ENCODE measurements at regions not wholly inside any gene's neighbourhood (a gene's known extent, or its start where the extent isn't known, plus 50 kb on each side); places are given as distances from the start of the nearest gene placed in this dataset.
A peak's percentile ranks its signal among the peaks of the same experiment; 100 is the strongest.

DNA sequence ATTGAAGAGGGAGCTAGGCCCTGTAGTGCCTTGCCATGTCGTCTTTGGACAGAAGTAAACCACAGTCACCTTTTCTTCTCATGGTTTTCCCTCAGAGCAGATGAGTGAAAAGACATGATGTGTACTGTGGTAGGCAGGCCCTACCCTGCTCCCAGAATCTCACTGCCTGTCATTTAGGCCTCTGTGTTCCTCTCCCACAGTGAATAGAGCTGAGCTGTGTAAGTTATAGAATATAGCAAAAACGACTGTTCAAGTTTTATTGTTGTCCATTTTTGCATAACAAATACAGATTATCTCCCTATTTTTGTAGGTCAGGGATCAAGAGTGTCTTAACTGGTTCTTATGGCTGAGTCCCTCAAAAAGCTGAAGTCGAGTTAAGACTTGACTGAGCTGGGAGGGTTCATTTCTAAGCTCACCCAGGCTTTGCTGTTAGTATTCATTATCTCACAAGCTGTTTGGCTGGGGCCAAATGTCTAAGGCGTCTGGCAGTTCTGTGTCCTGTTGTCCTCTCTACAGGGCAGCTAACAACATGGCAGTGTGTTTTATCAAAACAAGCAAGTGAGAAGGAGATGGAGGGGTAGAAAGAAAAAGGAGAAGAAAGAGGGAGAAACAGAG, 780.9 kb upstream of the POM121L12 start:
- Histone ChIP-seq H3K36me3 (no peaks in the 10 kb centered on the region), H3K4me3 (no peak overlapping the region), H3K9ac (no peak overlapping the region), H4K20me1 (ENCODE audit: low read depth) (no peaks in the 10 kb centered on the region), H3K4me2 (no peak overlapping the region), H3K27me3 (no peaks in the 10 kb centered on the region), H3K4me1 (no peaks in the 10 kb centered on the region), H3K27ac (no peak overlapping the region), H2AFZ (replicated peaks) (peak overlapping the region; percentile 18), H3K9me3 (ENCODE audit: low read depth) (no peaks in the 10 kb centered on the region), H3F3A (ENCODE audit: low read depth) (no peaks in the 10 kb centered on the region), H3K79me2 (ENCODE audit: low read depth) (no peaks in the 10 kb centered on the region)
- H3K36me3 Mint-ChIP-seq, result no peaks in the 10 kb centered on the region
- TF ChIP-seq, protein P1, sequence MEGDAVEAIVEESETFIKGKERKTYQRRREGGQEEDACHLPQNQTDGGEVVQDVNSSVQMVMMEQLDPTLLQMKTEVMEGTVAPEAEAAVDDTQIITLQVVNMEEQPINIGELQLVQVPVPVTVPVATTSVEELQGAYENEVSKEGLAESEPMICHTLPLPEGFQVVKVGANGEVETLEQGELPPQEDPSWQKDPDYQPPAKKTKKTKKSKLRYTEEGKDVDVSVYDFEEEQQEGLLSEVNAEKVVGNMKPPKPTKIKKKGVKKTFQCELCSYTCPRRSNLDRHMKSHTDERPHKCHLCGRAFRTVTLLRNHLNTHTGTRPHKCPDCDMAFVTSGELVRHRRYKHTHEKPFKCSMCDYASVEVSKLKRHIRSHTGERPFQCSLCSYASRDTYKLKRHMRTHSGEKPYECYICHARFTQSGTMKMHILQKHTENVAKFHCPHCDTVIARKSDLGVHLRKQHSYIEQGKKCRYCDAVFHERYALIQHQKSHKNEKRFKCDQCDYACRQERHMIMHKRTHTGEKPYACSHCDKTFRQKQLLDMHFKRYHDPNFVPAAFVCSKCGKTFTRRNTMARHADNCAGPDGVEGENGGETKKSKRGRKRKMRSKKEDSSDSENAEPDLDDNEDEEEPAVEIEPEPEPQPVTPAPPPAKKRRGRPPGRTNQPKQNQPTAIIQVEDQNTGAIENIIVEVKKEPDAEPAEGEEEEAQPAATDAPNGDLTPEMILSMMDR (IDR thresholded peaks at IDR 0.05), result no peak
- no peak for TF ChIP-seq EZH2 (IDR thresholded peaks at IDR 0.05)
- DNase-seq (ENCODE audit: low spot score), result no peak
- H3K4me1 Mint-ChIP-seq, result peaks cover 11% of the 10 kb centered on the region
- peaks cover 2% of the 10 kb centered on the region for H3K27me3 Mint-ChIP-seq (ENCODE audit: insufficient read depth, low read depth)
- H3K9me3 Mint-ChIP-seq, result peaks cover 10% of the 10 kb centered on the region
- H3K27ac Mint-ChIP-seq, result peak overlapping the region; percentile 61
- H3K4me3 Mint-ChIP-seq, result peak overlapping the region; percentile 56

- TF ChIP-seq EZH2phosphoT487 (IDR thresholded peaks at IDR 0.05) (no peak), EZH2 (IDR thresholded peaks at IDR 0.05) (no peak)
- TF ChIP-seq, protein P1 (IDR thresholded peaks at IDR 0.05), result no peak
- Mint-ChIP-seq H3K27me3 (ENCODE audit: insufficient read depth, low read depth) (peaks cover 2% of the 10 kb centered on the region), H3K4me3 (no peak overlapping the region), H3K4me1 (peaks cover 11% of the 10 kb centered on the region), H3K36me3 (no peaks in the 10 kb centered on the region), H3K27ac (peak overlapping the region; percentile 61), H3K9me3 (peaks cover 10% of the 10 kb centered on the region)
- no peaks in the 10 kb centered on the region for H3K36me3 ChIP-seq
- H3K9me3 ChIP-seq (ENCODE audit: low read depth), result no peaks in the 10 kb centered on the region
- no peaks in the 10 kb centered on the region for H3F3A ChIP-seq (ENCODE audit: low read depth)
- peak overlapping the region; percentile 18 for H2AFZ ChIP-seq (replicated peaks)
- H3K79me2 ChIP-seq (ENCODE audit: low read depth), result no peaks in the 10 kb centered on the region
- H3K4me1 ChIP-seq, result no peaks in the 10 kb centered on the region
- H3K9ac ChIP-seq, result no peak overlapping the region
- H4K20me1 ChIP-seq (ENCODE audit: low read depth), result no peaks in the 10 kb centered on the region
- no peak for DNase-seq (ENCODE audit: low spot score)
- no peak overlapping the region for H3K4me2 ChIP-seq
- no peak overlapping the region for H3K27ac ChIP-seq
- H3K27me3 ChIP-seq, result no peaks in the 10 kb centered on the region
- H3K4me3 ChIP-seq, result no peak overlapping the region
Measured at GRCh38 chr7:52253953-52254352, 781.5 kb upstream of the POM121L12 start.

GRCh38 chr7:52249741-52250140, 785.7 kb upstream of the POM121L12 start:
- no peak overlapping the region for H3K4me3 Mint-ChIP-seq
- H4K20me1 ChIP-seq (ENCODE audit: low read depth), result no peaks in the 10 kb centered on the region
- peaks cover 13% of the 10 kb centered on the region for H3K4me1 Mint-ChIP-seq
- H3K9me3 ChIP-seq (ENCODE audit: low read depth), result no peaks in the 10 kb centered on the region
- H3K27me3 Mint-ChIP-seq (ENCODE audit: insufficient read depth, low read depth), result peaks cover 2% of the 10 kb centered on the region
- H3K79me2 ChIP-seq (ENCODE audit: low read depth), result no peaks in the 10 kb centered on the region
- no peak overlapping the region for H2AFZ ChIP-seq (replicated peaks)
- no peak overlapping the region for H3K9ac ChIP-seq
- no peak overlapping the region for H3K27ac Mint-ChIP-seq
- no peaks in the 10 kb centered on the region for H3K27me3 ChIP-seq
- H3K4me3 ChIP-seq, result no peak overlapping the region
- DNase-seq (ENCODE audit: low spot score), result no peak
- no peak overlapping the region for H3K27ac ChIP-seq
- no peaks in the 10 kb centered on the region for H3K36me3 ChIP-seq
- no peaks in the 10 kb centered on the region for H3K36me3 Mint-ChIP-seq
- H3F3A ChIP-seq (ENCODE audit: low read depth), result no peaks in the 10 kb centered on the region
- no peak overlapping the region for H3K4me2 ChIP-seq
- no peak for TF ChIP-seq EZH2 (IDR thresholded peaks at IDR 0.05)
- peaks cover 10% of the 10 kb centered on the region for H3K9me3 Mint-ChIP-seq
- no peaks in the 10 kb centered on the region for H3K4me1 ChIP-seq

DNA sequence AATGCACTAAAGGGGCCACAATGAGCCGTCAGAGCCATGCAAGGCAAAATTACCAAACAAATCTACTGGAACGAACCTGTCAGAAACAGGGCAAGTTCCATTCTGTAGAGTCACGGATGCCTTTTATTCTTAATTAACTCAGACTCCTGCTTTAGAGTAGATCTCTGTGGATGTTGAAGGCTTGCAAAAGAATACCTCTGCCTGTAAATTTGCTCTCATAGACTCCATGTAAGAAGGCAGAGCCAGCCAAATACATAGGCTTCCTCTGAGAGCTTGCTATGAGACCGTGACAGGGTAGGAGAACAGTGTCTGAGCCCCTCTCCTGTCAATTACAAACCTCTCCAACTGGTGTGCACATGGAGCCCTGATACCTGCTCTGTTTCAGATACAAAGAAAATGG, 787.9 kb upstream of the POM121L12 start:
- Histone ChIP-seq H3K27ac (no peak overlapping the region), H3K27me3 (no peaks in the 10 kb centered on the region), H3K79me2 (ENCODE audit: low read depth) (no peaks in the 10 kb centered on the region), H4K20me1 (ENCODE audit: low read depth) (no peaks in the 10 kb centered on the region), H3K9ac (no peak overlapping the region), H3F3A (ENCODE audit: low read depth) (no peaks in the 10 kb centered on the region), H3K4me2 (no peak overlapping the region), H2AFZ (replicated peaks) (peak overlapping the region; percentile 26), H3K4me3 (no peak overlapping the region), H3K9me3 (ENCODE audit: low read depth) (no peaks in the 10 kb centered on the region), H3K4me1 (no peaks in the 10 kb centered on the region), H3K36me3 (no peaks in the 10 kb centered on the region)
- H3K27me3 Mint-ChIP-seq (ENCODE audit: insufficient read depth, low read depth), result no peaks in the 10 kb centered on the region
- H3K36me3 Mint-ChIP-seq, result no peaks in the 10 kb centered on the region
- H3K27ac Mint-ChIP-seq, result no peak overlapping the region
- H3K4me3 Mint-ChIP-seq, result no peak overlapping the region
- TF ChIP-seq EZH2 (IDR thresholded peaks at IDR 0.05), result no peak
- TF ChIP-seq, protein P1 (IDR thresholded peaks at IDR 0.05), result no peak
- TF ChIP-seq EZH2phosphoT487 (IDR thresholded peaks at IDR 0.05), result no peak
- peaks cover 3% of the 10 kb centered on the region for H3K4me1 Mint-ChIP-seq
- no peak for DNase-seq (ENCODE audit: low spot score)
- H3K9me3 Mint-ChIP-seq, result peaks cover 12% of the 10 kb centered on the region

Measured in neural progenitor cell (in vitro differentiated cells).